ENCODE measurements at regions not wholly inside any gene's neighbourhood (a gene's known extent, or its start where the extent isn't known, plus 50 kb on each side); places are given as distances from the start of the nearest gene placed in this dataset.

- TF ChIP-seq, protein P1, sequence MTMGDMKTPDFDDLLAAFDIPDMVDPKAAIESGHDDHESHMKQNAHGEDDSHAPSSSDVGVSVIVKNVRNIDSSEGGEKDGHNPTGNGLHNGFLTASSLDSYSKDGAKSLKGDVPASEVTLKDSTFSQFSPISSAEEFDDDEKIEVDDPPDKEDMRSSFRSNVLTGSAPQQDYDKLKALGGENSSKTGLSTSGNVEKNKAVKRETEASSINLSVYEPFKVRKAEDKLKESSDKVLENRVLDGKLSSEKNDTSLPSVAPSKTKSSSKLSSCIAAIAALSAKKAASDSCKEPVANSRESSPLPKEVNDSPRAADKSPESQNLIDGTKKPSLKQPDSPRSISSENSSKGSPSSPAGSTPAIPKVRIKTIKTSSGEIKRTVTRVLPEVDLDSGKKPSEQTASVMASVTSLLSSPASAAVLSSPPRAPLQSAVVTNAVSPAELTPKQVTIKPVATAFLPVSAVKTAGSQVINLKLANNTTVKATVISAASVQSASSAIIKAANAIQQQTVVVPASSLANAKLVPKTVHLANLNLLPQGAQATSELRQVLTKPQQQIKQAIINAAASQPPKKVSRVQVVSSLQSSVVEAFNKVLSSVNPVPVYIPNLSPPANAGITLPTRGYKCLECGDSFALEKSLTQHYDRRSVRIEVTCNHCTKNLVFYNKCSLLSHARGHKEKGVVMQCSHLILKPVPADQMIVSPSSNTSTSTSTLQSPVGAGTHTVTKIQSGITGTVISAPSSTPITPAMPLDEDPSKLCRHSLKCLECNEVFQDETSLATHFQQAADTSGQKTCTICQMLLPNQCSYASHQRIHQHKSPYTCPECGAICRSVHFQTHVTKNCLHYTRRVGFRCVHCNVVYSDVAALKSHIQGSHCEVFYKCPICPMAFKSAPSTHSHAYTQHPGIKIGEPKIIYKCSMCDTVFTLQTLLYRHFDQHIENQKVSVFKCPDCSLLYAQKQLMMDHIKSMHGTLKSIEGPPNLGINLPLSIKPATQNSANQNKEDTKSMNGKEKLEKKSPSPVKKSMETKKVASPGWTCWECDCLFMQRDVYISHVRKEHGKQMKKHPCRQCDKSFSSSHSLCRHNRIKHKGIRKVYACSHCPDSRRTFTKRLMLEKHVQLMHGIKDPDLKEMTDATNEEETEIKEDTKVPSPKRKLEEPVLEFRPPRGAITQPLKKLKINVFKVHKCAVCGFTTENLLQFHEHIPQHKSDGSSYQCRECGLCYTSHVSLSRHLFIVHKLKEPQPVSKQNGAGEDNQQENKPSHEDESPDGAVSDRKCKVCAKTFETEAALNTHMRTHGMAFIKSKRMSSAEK (CRISPR knock-in tag; IDR thresholded peaks at IDR 0.05; ENCODE audit: borderline replicate concordance) = no peak
- TF ChIP-seq TEAD4 (CRISPR knock-in tag; IDR thresholded peaks at IDR 0.05) (no peak), EMX1 (CRISPR knock-in tag; IDR thresholded peaks at IDR 0.05) (no peak), FOXP1 (CRISPR knock-in tag; IDR thresholded peaks at IDR 0.05; ENCODE audit: borderline replicate concordance) (no peak), HMGA2 (CRISPR knock-in tag; IDR thresholded peaks at IDR 0.05) (no peak)
- TF ChIP-seq, protein P2, sequence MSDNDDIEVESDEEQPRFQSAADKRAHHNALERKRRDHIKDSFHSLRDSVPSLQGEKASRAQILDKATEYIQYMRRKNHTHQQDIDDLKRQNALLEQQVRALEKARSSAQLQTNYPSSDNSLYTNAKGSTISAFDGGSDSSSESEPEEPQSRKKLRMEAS (CRISPR knock-in tag; IDR thresholded peaks at IDR 0.05) = no peak
These were observed 171.6 kb upstream of the MITF start (continued) for GRCh38 chr3:69567710-69568052.

GRCh38 chr3:69567023-69567709 is 172.1 kb upstream of the MITF start:
- ChIA-PET CTCF (no interaction called here), POLR2A (no interaction called here)
- H3K36me3 Mint-ChIP-seq = no peaks in the 10 kb centered on the region
- TF ChIP-seq, protein P3, sequence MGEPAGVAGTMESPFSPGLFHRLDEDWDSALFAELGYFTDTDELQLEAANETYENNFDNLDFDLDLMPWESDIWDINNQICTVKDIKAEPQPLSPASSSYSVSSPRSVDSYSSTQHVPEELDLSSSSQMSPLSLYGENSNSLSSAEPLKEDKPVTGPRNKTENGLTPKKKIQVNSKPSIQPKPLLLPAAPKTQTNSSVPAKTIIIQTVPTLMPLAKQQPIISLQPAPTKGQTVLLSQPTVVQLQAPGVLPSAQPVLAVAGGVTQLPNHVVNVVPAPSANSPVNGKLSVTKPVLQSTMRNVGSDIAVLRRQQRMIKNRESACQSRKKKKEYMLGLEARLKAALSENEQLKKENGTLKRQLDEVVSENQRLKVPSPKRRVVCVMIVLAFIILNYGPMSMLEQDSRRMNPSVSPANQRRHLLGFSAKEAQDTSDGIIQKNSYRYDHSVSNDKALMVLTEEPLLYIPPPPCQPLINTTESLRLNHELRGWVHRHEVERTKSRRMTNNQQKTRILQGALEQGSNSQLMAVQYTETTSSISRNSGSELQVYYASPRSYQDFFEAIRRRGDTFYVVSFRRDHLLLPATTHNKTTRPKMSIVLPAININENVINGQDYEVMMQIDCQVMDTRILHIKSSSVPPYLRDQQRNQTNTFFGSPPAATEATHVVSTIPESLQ (CRISPR knock-in tag; IDR thresholded peaks at IDR 0.05) = no peak
- TF ChIP-seq, protein P4, sequence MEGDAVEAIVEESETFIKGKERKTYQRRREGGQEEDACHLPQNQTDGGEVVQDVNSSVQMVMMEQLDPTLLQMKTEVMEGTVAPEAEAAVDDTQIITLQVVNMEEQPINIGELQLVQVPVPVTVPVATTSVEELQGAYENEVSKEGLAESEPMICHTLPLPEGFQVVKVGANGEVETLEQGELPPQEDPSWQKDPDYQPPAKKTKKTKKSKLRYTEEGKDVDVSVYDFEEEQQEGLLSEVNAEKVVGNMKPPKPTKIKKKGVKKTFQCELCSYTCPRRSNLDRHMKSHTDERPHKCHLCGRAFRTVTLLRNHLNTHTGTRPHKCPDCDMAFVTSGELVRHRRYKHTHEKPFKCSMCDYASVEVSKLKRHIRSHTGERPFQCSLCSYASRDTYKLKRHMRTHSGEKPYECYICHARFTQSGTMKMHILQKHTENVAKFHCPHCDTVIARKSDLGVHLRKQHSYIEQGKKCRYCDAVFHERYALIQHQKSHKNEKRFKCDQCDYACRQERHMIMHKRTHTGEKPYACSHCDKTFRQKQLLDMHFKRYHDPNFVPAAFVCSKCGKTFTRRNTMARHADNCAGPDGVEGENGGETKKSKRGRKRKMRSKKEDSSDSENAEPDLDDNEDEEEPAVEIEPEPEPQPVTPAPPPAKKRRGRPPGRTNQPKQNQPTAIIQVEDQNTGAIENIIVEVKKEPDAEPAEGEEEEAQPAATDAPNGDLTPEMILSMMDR (IDR thresholded peaks at IDR 0.05) = no peak
- TF ChIP-seq, protein P5, sequence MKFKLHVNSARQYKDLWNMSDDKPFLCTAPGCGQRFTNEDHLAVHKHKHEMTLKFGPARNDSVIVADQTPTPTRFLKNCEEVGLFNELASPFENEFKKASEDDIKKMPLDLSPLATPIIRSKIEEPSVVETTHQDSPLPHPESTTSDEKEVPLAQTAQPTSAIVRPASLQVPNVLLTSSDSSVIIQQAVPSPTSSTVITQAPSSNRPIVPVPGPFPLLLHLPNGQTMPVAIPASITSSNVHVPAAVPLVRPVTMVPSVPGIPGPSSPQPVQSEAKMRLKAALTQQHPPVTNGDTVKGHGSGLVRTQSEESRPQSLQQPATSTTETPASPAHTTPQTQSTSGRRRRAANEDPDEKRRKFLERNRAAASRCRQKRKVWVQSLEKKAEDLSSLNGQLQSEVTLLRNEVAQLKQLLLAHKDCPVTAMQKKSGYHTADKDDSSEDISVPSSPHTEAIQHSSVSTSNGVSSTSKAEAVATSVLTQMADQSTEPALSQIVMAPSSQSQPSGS (CRISPR knock-in tag; IDR thresholded peaks at IDR 0.05; ENCODE audit: borderline replicate concordance, low read depth) = no peak
- TF ChIP-seq CREM (CRISPR knock-in tag; IDR thresholded peaks at IDR 0.05) = no peak
- no peak for TF ChIP-seq ZSCAN18 (CRISPR knock-in tag; IDR thresholded peaks at IDR 0.05)
- TF ChIP-seq NR2C2 (CRISPR knock-in tag; IDR thresholded peaks at IDR 0.05) = no peak
- no peak for TF ChIP-seq ZMAT4 (CRISPR knock-in tag; IDR thresholded peaks at IDR 0.05)
- no peaks in the 10 kb centered on the region for H3K27me3 Mint-ChIP-seq (ENCODE audit: low read depth)
- H3K4me1 Mint-ChIP-seq = peaks cover 6% of the 10 kb centered on the region
- DNase-seq (ENCODE audit: low spot score) = no peak
- H3K27ac Mint-ChIP-seq = no peak overlapping the region
- no peak; the same call in 1 of the 2 replicates for ATAC-seq
- H3K4me3 Mint-ChIP-seq = no peak overlapping the region
- no peaks in the 10 kb centered on the region; the same call in 1 of the 2 replicates for H3K9me3 Mint-ChIP-seq

Measured in WTC11 (cell line).